ENCODE measurements at regions not wholly inside any gene's neighbourhood (a gene's known extent, or its start where the extent isn't known, plus 50 kb on each side); places are given as distances from the start of the nearest gene placed in this dataset.

- peaks cover 17% of the 10 kb centered on the region for H3K4me1 Mint-ChIP-seq
- H3K4me3 Mint-ChIP-seq, result no peak overlapping the region
- peak overlapping the region in 1 of 3 experiments; percentile 88 for H3K27ac Mint-ChIP-seq
- no peaks in the 10 kb centered on the region for H3K9me3 Mint-ChIP-seq
- peak in 2 of 3 experiments; percentile 13 to 17 for TF ChIP-seq CTCF (IDR thresholded peaks at IDR 0.05; ENCODE audit: unreplicated experiment in 3 of 3)
- H3K27me3 Mint-ChIP-seq (ENCODE audit: low read depth), result peaks cover 8% of the 10 kb centered on the region
- no peaks in the 10 kb centered on the region for H3K36me3 Mint-ChIP-seq (ENCODE audit: low read depth)
Measured at GRCh38 chr7:33836797-33837355, 68.5 kb upstream of the BMPER start.

- Mint-ChIP-seq H3K36me3 (ENCODE audit: low read depth) (no peaks in the 10 kb centered on the region), H3K27ac (peak overlapping the region in 2 of 3 experiments; percentile 50 to 88), H3K4me3 (no peak overlapping the region), H3K4me1 (peaks cover 14% of the 10 kb centered on the region), H3K27me3 (ENCODE audit: low read depth) (peaks cover 5% of the 10 kb centered on the region), H3K9me3 (no peaks in the 10 kb centered on the region)
- no peak for TF ChIP-seq CTCF (IDR thresholded peaks at IDR 0.05; ENCODE audit: unreplicated experiment in 3 of 3)
Measured at GRCh38 chr7:33837356-33837851, 67.9 kb upstream of the BMPER start.

GRCh38 chr7:33841031-33841430 is 64.3 kb upstream of the BMPER start:
- peaks cover 5% of the 10 kb centered on the region for H3K27me3 Mint-ChIP-seq (ENCODE audit: low read depth)
- H3K27ac Mint-ChIP-seq, result peak overlapping the region in 1 of 3 experiments; percentile 19
- TF ChIP-seq CTCF (IDR thresholded peaks at IDR 0.05; ENCODE audit: unreplicated experiment in 3 of 3), result no peak
- peaks cover 3% of the 10 kb centered on the region for H3K9me3 Mint-ChIP-seq
- H3K36me3 Mint-ChIP-seq (ENCODE audit: low read depth), result no peaks in the 10 kb centered on the region
- H3K4me3 Mint-ChIP-seq, result no peak overlapping the region
- H3K4me1 Mint-ChIP-seq, result peaks cover 10% of the 10 kb centered on the region

- H3K9me3 Mint-ChIP-seq, result peaks cover 3% of the 10 kb centered on the region
- no peak overlapping the region for H3K4me3 Mint-ChIP-seq
- H3K4me1 Mint-ChIP-seq, result peaks cover 10% of the 10 kb centered on the region
- TF ChIP-seq CTCF (IDR thresholded peaks at IDR 0.05; ENCODE audit: unreplicated experiment in 3 of 3), result no peak
- H3K27me3 Mint-ChIP-seq (ENCODE audit: low read depth), result peaks cover 5% of the 10 kb centered on the region
- H3K27ac Mint-ChIP-seq, result peak overlapping the region in 1 of 3 experiments; percentile 19
- H3K36me3 Mint-ChIP-seq (ENCODE audit: low read depth), result no peaks in the 10 kb centered on the region
Measured at GRCh38 chr7:33841705-33842129, 63.6 kb upstream of the BMPER start.

GRCh38 chr7:33842150-33842549 is 63.2 kb upstream of the BMPER start:
- Mint-ChIP-seq H3K27me3 (ENCODE audit: low read depth) (peaks cover 9% of the 10 kb centered on the region), H3K4me1 (peaks cover 10% of the 10 kb centered on the region), H3K27ac (peak overlapping the region in 1 of 3 experiments; percentile 27), H3K9me3 (peaks cover 3% of the 10 kb centered on the region), H3K4me3 (no peak overlapping the region), H3K36me3 (ENCODE audit: low read depth) (no peaks in the 10 kb centered on the region)
- no peak for TF ChIP-seq CTCF (IDR thresholded peaks at IDR 0.05; ENCODE audit: unreplicated experiment in 3 of 3)

- TF ChIP-seq CTCF (IDR thresholded peaks at IDR 0.05; ENCODE audit: unreplicated experiment in 3 of 3), result no peak
- Mint-ChIP-seq H3K9me3 (peaks cover 3% of the 10 kb centered on the region), H3K4me1 (peaks cover 10% of the 10 kb centered on the region), H3K27me3 (ENCODE audit: low read depth) (peaks cover 11% of the 10 kb centered on the region), H3K4me3 (no peak overlapping the region), H3K36me3 (ENCODE audit: low read depth) (no peaks in the 10 kb centered on the region), H3K27ac (no peak overlapping the region)
Measured at GRCh38 chr7:33845991-33846509, 59.3 kb upstream of the BMPER start.

Data from nephron (organoid).